GM12891 (cell line): ENCODE measurements at regions not wholly inside any gene's neighbourhood (a gene's known extent, or its start where the extent isn't known, plus 50 kb on each side); places are given as distances from the start of the nearest gene placed in this dataset.

Experiments
- POLR2A ChIP-seq: IDR thresholded peaks from 2 replicates; pipeline ENCODE4 v1.6.1; 2011; ENCODE audit warnings: low read depth, low read length, control low read depth
- POLR2AphosphoS5 ChIP-seq: IDR thresholded peaks from 2 replicates; pipeline ENCODE4 v1.6.1; 2011; ENCODE audit warnings: low read depth, low read length, control low read depth
- SPI1 ChIP-seq: IDR thresholded peaks from 2 replicates; pipeline ENCODE4 v1.6.1; 2011; ENCODE audit warnings: low read depth, low read length, control low read depth

DNA sequence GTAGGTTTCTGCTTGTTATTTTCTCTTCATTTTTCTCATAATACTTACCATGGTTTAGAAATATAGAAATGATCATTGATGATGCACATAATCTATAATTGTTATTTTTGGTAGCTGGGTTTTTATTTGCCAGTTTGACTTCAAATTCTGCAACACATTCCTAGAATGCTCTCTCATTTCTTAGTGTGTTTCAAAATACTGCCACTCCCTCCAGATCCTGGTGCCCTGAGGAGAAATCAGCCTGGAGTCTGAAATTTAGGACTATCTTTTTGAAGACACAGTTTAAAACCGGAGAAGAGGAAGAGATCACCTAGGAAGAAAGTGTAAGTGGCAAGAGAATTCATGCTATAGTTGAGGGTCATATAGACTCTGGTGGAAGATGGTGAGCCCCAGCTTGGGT, 57.5 kb downstream of the TAF11L14 start:
- TF ChIP-seq POLR2A (no peak), SPI1 (no peak), POLR2AphosphoS5 (no peak)
